HepG2 (cell line): ENCODE measurements at regions not wholly inside any gene's neighbourhood (a gene's known extent, or its start where the extent isn't known, plus 50 kb on each side); places are given as distances from the start of the nearest gene placed in this dataset.

Experiments used
- ATAC-seq: fragments of 200-7000 bp; cut with Tn5 transposase; 3 replicates; pipeline ENCODE4 v1.9.1; 2020; ENCODE audit warnings: mild to moderate bottlenecking, moderate library complexity
- BruUV-seq: library from RNA; stranded (reverse); fragments of 400-500 nt; replicated peaks from 2 replicates; lab custom pipeline; 2021; lab: Mats Ljungman, UMichigan
- CTCF ChIA-PET: fragments of 300-600 bp; formaldehyde crosslinking; extraction: SDS; loops from one replicate; lab custom pipeline; 2021; ENCODE audit warnings: low total read pairs, inconsistent platforms, low intra/inter-chr PET ratio; lab: Yijun Ruan, JAX
- POLR2A ChIA-PET: fragments of 350-600 bp; sonication (Branson Sonifier 250); formaldehyde crosslinking; loops from one replicate; lab custom pipeline; 2020; ENCODE audit warnings: antibody characterized with exemption, inconsistent platforms; lab: Yijun Ruan, JAX
- DNase-seq: peaks from one replicate; pipeline ENCODE4 v3.0.0-alpha.2; 2015; ENCODE audit warnings: low spot score
- FAIRE-seq: peaks from 3 replicates; lab custom pipeline; 2011; peaks lifted over from hg19 to GRCh38; lab: Jason Lieb, UNC
- H2AFZ ChIP-seq: one replicate; pipeline ENCODE4 v1.6.1; 2011; ENCODE audit warnings: low read length, inconsistent platforms
- H3K27ac ChIP-seq: fragments of 300-600 bp; 3 replicates; pipeline ENCODE4 v1.8.0; 2011; ENCODE audit warnings: mixed run types, mild to moderate bottlenecking, mixed read lengths, low read length, inconsistent platforms; ENCODE audit not compliant: insufficient read depth; ENCODE audit errors: extremely low read length
- H3K27me3 ChIP-seq, 2 experiments: fragments of 200-600 bp in 1 of 2; 2 replicates in 1 of 2; 3 replicates in 1 of 2; pipeline versions ENCODE4 v1.6.0 to v1.8.0; 2011; ENCODE audit warnings: low read length in 2 of 2, mild to moderate bottlenecking in 2 of 2, moderate library complexity in 2 of 2, inconsistent platforms in 1 of 2; ENCODE audit not compliant: insufficient read depth in 2 of 2, control insufficient read depth in 1 of 2
- H3K36me3 ChIP-seq, 2 experiments: fragments of 200-600 bp in 1 of 2; replicated peaks in 1 of 2; 2 replicates in 1 of 2; 3 replicates in 1 of 2; pipeline versions ENCODE4 v1.5.1 to v1.8.0; 2011; ENCODE audit warnings: low read length in 2 of 2, inconsistent platforms in 1 of 2; ENCODE audit not compliant: insufficient read depth in 2 of 2, control insufficient read depth in 1 of 2
- H3K4me1 ChIP-seq: 2 replicates; pipeline ENCODE4 v1.5.1; 2012; ENCODE audit warnings: low read length, inconsistent platforms; ENCODE audit not compliant: insufficient read depth
- H3K4me2 ChIP-seq: 2 replicates; pipeline ENCODE4 v1.6.0; 2011; ENCODE audit warnings: low read depth, low read length, inconsistent platforms
- H3K4me3 ChIP-seq, 3 experiments: fragments of 200-600 bp in 1 of 3; sonication (generic), shearing (Covaris generic) in 1 of 3; replicated peaks in 1 of 3; 2 replicates each; pipeline ENCODE4 v1.5.1; 2011 to 2016; ENCODE audit warnings: low read length in 3 of 3, inconsistent platforms in 2 of 3, low read depth in 2 of 3, mild to moderate bottlenecking in 2 of 3, control low read depth in 1 of 3, mixed read lengths in 1 of 3; ENCODE audit not compliant: insufficient read depth in 1 of 3
- H3K79me2 ChIP-seq: one replicate; pipeline ENCODE4 v1.6.1; 2011; ENCODE audit warnings: low read length, inconsistent platforms; ENCODE audit not compliant: insufficient read depth
- H3K9ac ChIP-seq: 2 replicates; pipeline ENCODE4 v1.6.0; 2011; ENCODE audit warnings: mild to moderate bottlenecking, low read depth, low read length, inconsistent platforms; ENCODE audit not compliant: insufficient read depth
- H3K9me3 ChIP-seq: 2 replicates; pipeline ENCODE4 v1.5.1; 2012; ENCODE audit warnings: mild to moderate bottlenecking, low read length
- H4K20me1 ChIP-seq: 2 replicates; pipeline ENCODE4 v1.6.0; 2011; ENCODE audit warnings: inconsistent platforms, mild to moderate bottlenecking, low read length, moderate library complexity; ENCODE audit not compliant: insufficient read depth
- BATF2 ChIP-seq: sonication (generic); formaldehyde crosslinking; IDR thresholded peaks from 2 replicates; pipeline ENCODE4 v1.8.0; 2022; ENCODE audit warnings: mild to moderate bottlenecking, missing genetic modification reagents, moderate library complexity
- CCAR2 ChIP-seq: fragments of 200-400 bp; formaldehyde crosslinking; optimal IDR thresholded peaks from 2 replicates; pipeline ENCODE3; 2018; ENCODE audit warnings: low read depth, mild to moderate bottlenecking, low read length, moderate library complexity
- ELF1 ChIP-seq: sonication (generic); formaldehyde crosslinking; IDR thresholded peaks from 2 replicates; pipeline ENCODE4 v1.4.0; 2020; ENCODE audit warnings: missing genetic modification reagents
- HIVEP1 ChIP-seq: sonication (generic); formaldehyde crosslinking; IDR thresholded peaks from 2 replicates; pipeline ENCODE4 v1.4.0; 2020; ENCODE audit warnings: mild to moderate bottlenecking, missing genetic modification reagents
- IKZF1 ChIP-seq: fragments of 450-650 bp; IDR thresholded peaks from 2 replicates; pipeline ENCODE4 v1.7.1; 2016
- KAT8 ChIP-seq: IDR thresholded peaks from 2 replicates; pipeline ENCODE4 v1.6.1; 2016; ENCODE audit warnings: missing genetic modification reagents, missing compliant biosample characterization
- NCOR1 ChIP-seq: fragments of 200-600 bp; sonication (generic); IDR thresholded peaks from 2 replicates; pipeline ENCODE4 v1.7.0; 2017; ENCODE audit warnings: antibody characterized with exemption, low read length, borderline replicate concordance
- NFYB ChIP-seq: sonication (generic); formaldehyde crosslinking; IDR thresholded peaks from 2 replicates; pipeline ENCODE4 v1.4.0; 2020; ENCODE audit warnings: missing genetic modification reagents
- SAFB2 ChIP-seq: sonication (generic); formaldehyde crosslinking; IDR thresholded peaks from 2 replicates; pipeline ENCODE4 v1.5.1; 2020; ENCODE audit warnings: missing genetic modification reagents, low read depth, mild to moderate bottlenecking, borderline replicate concordance
- ZKSCAN5 ChIP-seq: sonication (generic); formaldehyde crosslinking; IDR thresholded peaks from 2 replicates; pipeline ENCODE4 v1.5.1; 2020; ENCODE audit warnings: mild to moderate bottlenecking, missing genetic modification reagents
- ZNF10 ChIP-seq: sonication (generic); formaldehyde crosslinking; IDR thresholded peaks from 2 replicates; pipeline ENCODE4 v1.4.0; 2020; ENCODE audit warnings: mild to moderate bottlenecking, low read depth, missing genetic modification reagents, borderline replicate concordance
- ZNF17 ChIP-seq: sonication (generic); formaldehyde crosslinking; IDR thresholded peaks from 2 replicates; pipeline ENCODE4 v1.5.0; 2020; ENCODE audit warnings: mild to moderate bottlenecking, missing genetic modification reagents
- ZNF275 ChIP-seq: sonication (generic); formaldehyde crosslinking; IDR thresholded peaks from 2 replicates; pipeline ENCODE4 v1.8.0; 2022; ENCODE audit warnings: missing genetic modification reagents, mild to moderate bottlenecking, inconsistent platforms, borderline replicate concordance
- ZNF33B ChIP-seq: sonication (generic); formaldehyde crosslinking; IDR thresholded peaks from 2 replicates; pipeline ENCODE4 v1.5.1; 2020; ENCODE audit warnings: mild to moderate bottlenecking, missing genetic modification reagents
- ZNF580 ChIP-seq: IDR thresholded peaks from 2 replicates; pipeline ENCODE4 v1.6.1; 2016; ENCODE audit warnings: low read depth, borderline replicate concordance
- ZNF776 ChIP-seq: sonication (generic); formaldehyde crosslinking; IDR thresholded peaks from 2 replicates; pipeline ENCODE4 v1.4.0; 2020; ENCODE audit warnings: mild to moderate bottlenecking, missing genetic modification reagents
- ZNF792 ChIP-seq: IDR thresholded peaks from 2 replicates; pipeline ENCODE4 v1.6.1; 2016
- ZNF839 ChIP-seq: sonication (generic); formaldehyde crosslinking; IDR thresholded peaks from 2 replicates; pipeline ENCODE4 v1.4.0; 2020; ENCODE audit warnings: missing genetic modification reagents, mild to moderate bottlenecking, borderline replicate concordance
- ZSCAN22 ChIP-seq: sonication (generic); formaldehyde crosslinking; IDR thresholded peaks from 2 replicates; pipeline ENCODE4 v1.4.0; 2020; ENCODE audit warnings: mild to moderate bottlenecking, missing genetic modification reagents
- WGBS: methylation state at CpG from one replicate; pipeline ENCODE4 v1.1.6; 2017; ENCODE audit warnings: low lambda C conversion rate; 5-methylcytosine and 5-hydroxymethylcytosine counted together
- in situ Hi-C: cut with HindIII; loops from 2 replicates; pipeline ENCODE4 v1.10.0; 2017; ENCODE audit warnings: low pct_unique_long_range_greater_than_20kb; ENCODE audit not compliant: extremely low pct_ligation_motif_present
- intact Hi-C: fragments of 100-400 bp; cut with micrococcal nuclease; formaldehyde crosslinking; loops from one replicate; pipeline ENCODE4 v1.10.0; 2022; ENCODE audit not compliant: unreplicated experiment

GRCh38 chr6:11952316-11952715 is 59.8 kb upstream of the HIVEP1 start (continued):
- no peak for TF ChIP-seq ZNF275 (CRISPR knock-in tag)
- TF ChIP-seq ZNF792, result no peak
- no peak for TF ChIP-seq SAFB2 (CRISPR knock-in tag)

- Histone ChIP-seq H2AFZ (no peak overlapping the region), H3K4me1 (no peaks in the 10 kb centered on the region), H4K20me1 (no peaks in the 10 kb centered on the region), H3K4me3 (no peak overlapping the region), H3K9ac (no peak overlapping the region), H3K27ac (no peak overlapping the region), H3K79me2 (no peaks in the 10 kb centered on the region), H3K4me2 (no peak overlapping the region), H3K36me3 (no peaks in the 10 kb centered on the region), H3K9me3 (no peaks in the 10 kb centered on the region), H3K27me3 (no peaks in the 10 kb centered on the region)
- no peak for TF ChIP-seq ZNF839 (CRISPR knock-in tag)
- no peak for TF ChIP-seq HIVEP1 (CRISPR knock-in tag)
- no peak for TF ChIP-seq ZNF33B (CRISPR knock-in tag)
- TF ChIP-seq ZSCAN22, result no peak
- no peak for TF ChIP-seq ZNF10
- no peak for TF ChIP-seq KAT8
- TF ChIP-seq ZNF580 (CRISPR knock-in tag), result no peak
- TF ChIP-seq ZNF17 (CRISPR knock-in tag), result no peak
- TF ChIP-seq NCOR1, result no peak
- no peak for TF ChIP-seq BATF2
- no peak for TF ChIP-seq ZKSCAN5
- TF ChIP-seq ZNF776 (CRISPR knock-in tag), result no peak
- no peak for TF ChIP-seq IKZF1
- no peak for TF ChIP-seq NFYB
- no peak for TF ChIP-seq CCAR2
- TF ChIP-seq ELF1, result no peak
- in situ Hi-C loops (no loop called here), intact Hi-C loops (no loop called here)
- BruUV-seq, result no TSS peak
- ATAC-seq (no peak), FAIRE-seq (no peak), DNase-seq (no peak)
- ChIA-PET CTCF (no interaction called here), POLR2A (no interaction called here)
- WGBS, result 0% methylated on average over 3 of the region's 3 CpGs
Observed at GRCh38 chr6:11951868-11952267, 60.2 kb upstream of the HIVEP1 start.
